GM19099 (cell line): ENCODE measurements at regions not wholly inside any gene's neighbourhood (a gene's known extent, or its start where the extent isn't known, plus 50 kb on each side); places are given as distances from the start of the nearest gene placed in this dataset.

Experiments
- POLR2A ChIP-seq: IDR thresholded peaks from 3 replicates; pipeline ENCODE4 v1.6.1; 2011; ENCODE audit warnings: low read depth; ENCODE audit not compliant: insufficient read length; ENCODE audit errors: extremely low read depth

DNA sequence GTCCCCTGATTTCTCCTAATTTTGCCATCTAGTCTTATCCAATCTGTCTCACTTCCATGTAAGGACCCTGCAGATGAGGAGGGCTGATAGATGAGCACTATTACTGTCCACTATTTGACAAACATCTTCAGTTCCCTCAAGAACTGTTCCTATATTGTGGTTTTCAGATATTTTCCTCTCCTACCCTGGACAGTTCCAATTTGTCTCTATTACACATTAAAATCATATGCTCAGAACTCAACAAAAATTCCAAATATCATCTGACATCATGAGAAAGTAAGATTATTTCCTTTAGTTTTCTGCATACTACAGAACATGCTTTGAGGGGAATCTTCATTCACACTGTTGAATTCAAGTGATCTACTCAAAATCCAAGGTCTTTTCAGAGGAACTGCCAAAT, 265.6 kb upstream of the ARID1B start:
- TF ChIP-seq POLR2A: no peak

DNA sequence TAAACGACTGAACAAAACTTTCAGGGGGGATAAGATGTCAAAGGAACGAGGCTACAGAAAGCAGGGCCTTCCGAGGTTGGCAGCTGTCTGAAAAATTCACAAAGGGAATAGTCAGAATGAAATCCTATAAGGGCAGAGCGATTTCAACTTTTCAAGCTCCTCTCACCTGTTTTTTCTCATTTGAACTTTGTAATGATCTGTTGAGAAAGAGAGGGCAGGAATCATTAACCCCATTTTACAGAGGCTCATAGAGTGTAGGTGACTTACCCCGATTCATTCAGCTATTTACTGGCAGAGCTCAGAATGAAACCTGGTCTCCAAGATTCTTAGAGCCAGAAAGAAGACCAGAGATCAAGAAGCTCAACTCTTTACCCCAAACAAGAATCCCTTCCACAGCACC, 266.1 kb upstream of the ARID1B start:
- no peak for TF ChIP-seq POLR2A

DNA sequence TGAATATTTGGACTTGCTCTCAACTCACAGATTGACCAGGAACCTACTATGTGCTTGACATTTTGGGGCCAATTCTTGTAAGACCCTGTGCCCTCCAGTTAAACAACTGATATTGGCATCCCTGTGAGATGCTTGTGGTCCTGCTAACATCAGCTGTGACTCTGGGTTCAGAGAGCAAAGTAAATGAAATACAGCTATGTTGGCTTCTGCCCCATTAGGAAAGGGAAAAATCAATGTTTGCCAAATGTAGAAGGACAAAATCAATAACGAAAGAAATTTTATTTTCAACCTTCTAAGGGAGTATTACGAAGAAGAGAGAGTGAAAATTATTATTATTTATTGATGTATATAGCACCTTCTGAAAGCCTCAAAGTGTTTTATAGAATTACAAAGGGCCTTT, 266.9 kb upstream of the ARID1B start:
- no peak for TF ChIP-seq POLR2A

DNA sequence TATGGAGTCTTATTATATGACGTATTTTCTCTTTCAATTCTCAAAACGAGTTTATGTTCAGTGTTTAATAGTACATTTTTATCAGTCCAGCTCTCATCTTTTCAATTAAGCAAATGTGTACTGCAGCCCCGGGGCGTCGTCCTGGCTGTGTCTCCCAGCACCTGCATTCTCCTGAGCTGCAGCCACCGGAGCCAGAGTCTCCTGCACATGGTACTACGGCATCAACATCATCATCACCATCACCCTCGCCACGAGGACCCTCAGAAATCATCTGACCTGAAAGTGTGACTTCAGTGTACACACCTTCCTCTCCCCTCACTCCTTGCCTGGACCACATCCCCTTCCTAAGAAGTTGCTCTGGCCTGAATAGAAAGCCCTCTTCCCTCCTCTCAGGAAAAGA, 267.7 kb upstream of the ARID1B start:
- no peak for TF ChIP-seq POLR2A

DNA sequence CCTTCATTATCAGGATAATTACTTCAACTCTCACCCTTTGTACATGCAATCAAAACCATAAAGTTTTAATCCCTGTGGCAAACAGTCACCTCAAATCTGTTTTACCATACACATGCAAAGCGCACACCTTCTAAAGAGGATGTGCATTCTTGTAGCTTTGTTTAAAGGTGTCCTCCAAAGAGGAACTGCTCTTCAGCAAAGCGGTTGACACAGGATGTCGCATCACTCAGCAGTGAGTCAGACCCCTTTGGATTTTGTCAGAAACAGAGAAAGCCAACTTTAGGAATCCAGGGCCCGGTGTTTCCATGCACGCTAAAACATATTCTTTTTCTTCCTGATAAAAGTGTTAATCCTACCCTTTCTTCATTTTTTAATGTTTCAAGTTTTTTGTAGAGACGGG, 268.3 kb upstream of the ARID1B start:
- TF ChIP-seq POLR2A: no peak

DNA sequence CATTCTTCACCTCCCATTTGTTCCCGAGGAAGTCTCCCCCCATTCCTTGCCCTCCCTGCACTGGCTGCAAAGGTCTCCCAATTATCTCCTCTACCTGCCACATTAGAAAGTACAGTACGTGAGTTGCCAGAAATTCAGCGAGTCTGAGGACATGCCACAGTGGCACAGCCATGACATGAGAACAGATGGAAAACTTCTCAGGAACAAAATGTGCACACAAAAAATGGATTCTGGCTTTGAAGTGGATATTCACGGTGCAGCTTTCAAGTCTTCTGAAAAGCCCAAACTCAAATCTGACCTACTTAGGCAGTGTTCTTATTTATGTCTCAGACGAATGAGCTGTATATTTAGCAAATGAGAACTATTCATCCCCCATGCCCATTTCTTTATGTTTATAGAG, 269.1 kb upstream of the ARID1B start:
- no peak for TF ChIP-seq POLR2A

DNA sequence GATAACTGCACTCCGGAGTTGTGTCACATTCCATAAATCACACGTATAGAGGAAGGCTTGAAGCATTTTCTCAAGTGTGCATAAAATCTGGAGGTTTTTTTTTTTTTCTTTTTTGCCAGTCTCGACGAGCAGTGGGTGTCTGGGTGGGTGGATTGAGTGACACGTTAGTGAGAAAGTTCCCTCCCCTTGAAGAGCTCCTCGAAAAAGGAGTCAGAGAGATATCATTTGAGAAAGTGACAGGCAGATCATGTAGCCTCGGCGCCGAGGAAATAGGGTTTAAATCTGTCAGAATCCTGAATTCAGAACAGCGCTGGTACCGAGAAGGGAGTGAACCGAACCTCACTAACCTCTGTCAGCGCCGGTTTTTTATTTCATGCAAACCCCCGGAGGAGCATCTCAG, 269.5 kb upstream of the ARID1B start:
- no peak for TF ChIP-seq POLR2A

DNA sequence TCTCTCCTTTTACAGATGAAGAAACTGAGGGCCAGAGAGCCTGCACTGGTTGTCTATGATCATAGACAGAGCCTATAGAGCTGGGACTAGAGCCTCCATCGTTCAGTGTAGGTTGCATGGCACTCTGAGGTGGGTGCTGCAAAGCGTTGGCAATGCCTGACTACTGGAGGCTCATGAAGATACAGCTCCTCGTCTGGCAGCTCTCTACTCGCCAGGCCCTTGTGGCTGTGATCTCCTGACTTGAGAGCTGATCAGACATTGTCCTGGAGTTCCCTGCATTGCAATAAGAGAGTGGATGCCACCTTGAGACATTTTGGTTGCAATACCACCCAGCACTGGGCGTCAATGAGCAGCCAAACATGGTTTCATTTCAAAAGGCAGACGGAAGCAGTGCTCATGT, 270.1 kb upstream of the ARID1B start:
- no peak for TF ChIP-seq POLR2A

DNA sequence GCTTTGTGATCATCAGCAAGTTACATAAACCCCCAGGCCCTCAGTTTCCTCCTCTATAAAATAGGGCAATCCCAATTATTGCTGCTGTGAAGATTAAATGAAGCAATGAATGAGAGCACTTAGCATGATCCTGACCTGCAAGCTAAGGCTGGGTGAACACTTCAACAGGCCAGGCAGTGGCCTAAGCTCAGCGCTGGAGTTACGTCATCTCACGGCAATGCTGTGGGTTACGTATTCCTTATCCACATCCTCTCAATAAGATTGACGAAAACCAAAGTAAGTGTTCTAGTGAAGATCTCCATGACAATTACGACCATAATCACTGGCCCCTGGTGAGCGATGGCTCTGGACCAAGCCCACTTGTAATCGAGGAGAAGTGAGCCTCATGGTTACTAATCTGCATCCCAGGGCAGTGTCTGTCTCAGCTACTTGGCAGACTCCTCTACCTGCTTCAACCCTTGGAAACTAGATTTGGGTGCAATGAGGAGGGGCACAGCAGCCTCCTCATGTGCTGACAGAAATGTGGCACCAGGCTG, 274.1 kb upstream of the ARID1B start:
- TF ChIP-seq POLR2A: no peak

DNA sequence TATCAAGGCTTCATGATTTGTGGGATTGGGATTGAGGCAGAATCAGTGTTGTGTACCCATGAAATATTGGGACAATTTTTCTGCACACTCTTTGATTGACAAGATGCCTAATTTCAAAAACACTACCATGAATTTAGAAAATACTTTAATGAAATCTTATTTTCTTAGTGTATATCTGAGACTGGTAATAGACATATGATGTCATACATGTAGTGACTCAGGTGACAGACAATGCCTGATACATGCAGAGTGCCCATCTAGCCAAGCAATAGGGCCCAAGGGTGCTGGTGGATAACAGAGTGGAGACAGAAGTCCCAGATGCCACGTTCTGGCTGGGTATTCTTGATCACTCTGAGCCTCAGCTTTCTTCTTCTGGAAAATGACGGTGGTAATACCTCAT, 279.6 kb upstream of the ARID1B start:
- TF ChIP-seq POLR2A: no peak

DNA sequence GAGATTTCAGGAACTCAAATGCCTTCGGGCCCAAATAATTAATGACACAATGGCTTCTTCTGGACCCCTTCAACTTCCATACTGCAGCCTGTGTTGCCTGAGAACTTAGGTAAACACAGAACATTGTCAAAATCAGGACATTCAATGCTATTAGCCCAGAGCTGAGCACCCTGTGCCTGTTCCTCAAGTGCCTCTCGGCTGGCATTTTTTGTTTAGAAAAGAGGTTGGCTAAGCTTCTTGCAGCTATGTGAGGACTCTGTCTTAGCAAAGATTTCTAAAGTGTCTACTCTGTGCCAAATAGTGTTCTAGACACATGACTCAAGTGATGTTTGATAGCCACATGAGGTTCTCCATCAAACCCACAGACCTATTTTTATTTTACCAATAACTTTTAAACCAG, 289.3 kb upstream of the ARID1B start:
- no peak for TF ChIP-seq POLR2A

DNA sequence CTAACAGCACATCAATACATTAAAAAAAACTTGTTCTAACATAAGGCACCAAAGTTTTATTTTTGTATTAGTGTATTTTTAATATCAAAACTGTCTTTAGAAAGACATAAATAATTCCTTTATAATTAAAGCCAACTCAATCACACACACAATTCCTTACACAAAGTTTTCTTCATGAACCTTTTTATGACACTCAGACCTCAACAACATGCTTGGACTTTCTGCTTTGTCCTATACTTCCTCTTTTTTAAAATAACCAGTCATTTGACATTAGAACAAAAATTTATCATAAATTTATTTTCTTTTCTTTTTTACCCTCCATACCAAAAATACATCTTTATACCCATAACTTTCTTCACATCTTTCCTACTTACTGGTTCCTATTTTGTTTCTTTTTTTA, 292.0 kb upstream of the ARID1B start:
- no peak for TF ChIP-seq POLR2A

DNA sequence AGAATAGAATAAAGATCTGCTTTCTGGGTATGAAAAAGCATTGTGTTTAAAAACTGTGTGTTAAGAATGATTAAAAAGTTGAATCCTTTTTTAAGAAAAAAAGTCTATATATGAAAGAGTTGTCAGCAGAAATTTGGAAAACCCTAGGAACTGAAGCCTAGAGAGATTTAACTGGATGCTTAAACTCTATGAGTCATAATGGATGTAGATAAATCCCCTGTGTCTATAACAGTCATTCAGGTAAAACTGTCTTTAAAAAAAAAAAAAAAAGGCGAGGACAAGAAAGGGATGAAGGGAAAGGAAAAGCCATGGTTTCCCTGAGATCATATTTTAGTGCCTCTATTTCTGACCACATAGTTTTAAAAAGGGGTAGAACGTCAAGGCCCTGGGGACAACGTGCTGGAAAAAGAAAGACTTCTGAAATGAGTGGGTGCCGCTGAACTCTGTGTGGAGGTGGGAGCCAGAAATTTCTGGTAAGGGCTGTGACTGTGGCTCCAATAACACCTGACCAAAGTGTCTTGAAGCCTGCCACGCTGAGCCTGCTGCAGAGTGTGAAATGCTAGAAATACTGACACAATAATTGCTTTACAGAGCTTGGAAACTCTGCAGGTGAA, 302.6 kb upstream of the ARID1B start:
- no peak for TF ChIP-seq POLR2A

DNA sequence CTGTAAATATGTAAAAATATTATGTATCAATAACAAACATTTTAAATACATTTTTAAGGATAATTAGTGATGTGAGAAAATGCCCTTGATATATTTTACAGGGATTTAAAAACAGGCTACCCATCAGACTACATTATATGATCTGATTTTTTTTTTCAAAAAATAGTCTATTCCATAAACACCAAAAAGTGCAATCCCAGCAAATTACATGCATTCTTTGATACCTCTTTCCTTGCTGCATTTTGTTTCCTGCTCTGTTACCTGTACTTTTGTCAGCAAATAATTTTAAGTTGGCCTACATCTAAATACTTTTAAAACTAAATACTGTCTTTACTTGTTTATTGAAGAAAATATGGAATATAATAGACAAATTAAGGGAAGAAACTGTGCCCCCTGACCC, 306.2 kb upstream of the ARID1B start:
- TF ChIP-seq POLR2A: no peak

DNA sequence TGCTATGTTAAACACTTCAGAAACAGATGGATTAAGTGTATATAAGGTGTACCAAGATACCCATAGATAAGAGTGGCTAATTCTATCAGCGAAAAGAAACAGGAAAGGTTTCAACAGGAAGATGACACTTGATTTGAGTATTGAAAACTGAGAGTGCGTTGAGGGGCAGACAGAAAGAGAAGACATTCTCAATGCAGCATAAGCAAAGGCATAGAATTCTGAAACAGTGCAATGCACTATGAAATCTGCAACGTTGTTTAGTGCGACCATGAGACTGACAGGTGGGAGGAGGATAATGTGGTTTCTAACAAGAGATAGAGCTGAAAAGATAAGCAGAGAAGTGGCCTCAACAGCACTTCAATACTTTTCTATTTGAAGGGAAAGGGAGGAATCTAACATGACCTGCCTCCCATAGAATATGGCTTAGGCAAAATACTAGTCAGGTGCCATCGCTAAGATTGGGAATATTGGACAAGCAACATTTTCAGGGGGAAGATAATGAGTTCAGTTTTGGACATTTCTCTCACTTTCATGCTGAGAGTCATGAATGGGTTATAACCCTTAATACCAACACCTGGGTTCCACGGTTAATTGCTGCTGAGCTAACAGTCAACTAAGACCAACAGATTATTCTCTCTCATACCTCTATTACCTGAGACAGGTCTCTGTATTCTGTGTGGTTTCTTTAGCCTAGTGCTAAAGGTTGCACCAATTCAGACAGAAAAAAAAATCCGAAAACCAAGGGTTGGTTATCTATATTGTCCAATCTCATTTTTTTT, 312.9 kb upstream of the ARID1B start:
- TF ChIP-seq POLR2A: no peak

DNA sequence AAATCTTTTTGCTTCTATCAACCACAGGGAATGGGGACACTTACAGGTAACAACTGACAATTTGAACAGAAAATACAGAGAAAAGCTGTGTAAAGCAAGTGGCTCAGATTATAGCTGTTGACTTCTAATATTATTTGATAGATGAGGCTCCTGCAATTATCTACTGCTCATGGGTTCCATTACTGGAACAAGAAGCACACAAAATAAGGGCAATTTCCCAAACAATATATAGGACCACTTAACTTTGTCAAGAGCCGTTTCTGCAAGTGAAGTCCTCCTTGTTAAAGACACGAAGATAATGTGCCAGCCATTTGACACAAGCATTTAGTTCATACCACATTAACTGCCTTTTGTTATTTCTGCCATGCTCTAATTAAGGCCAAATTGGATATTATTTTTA, 315.5 kb upstream of the ARID1B start:
- TF ChIP-seq POLR2A: no peak
